Erythroblast (primary cell): ENCODE measurements at regions not wholly inside any gene's neighbourhood (a gene's known extent, or its start where the extent isn't known, plus 50 kb on each side); places are given as distances from the start of the nearest gene placed in this dataset.

Experiments
- GATA1 ChIP-seq: IDR thresholded peaks from 2 replicates; pipeline ENCODE4 v1.6.1; 2011; ENCODE audit warnings: low read depth, mild to moderate bottlenecking, control low read depth, low read length, moderate library complexity
- POLR2A ChIP-seq: IDR thresholded peaks from 2 replicates; pipeline ENCODE4 v1.6.1; 2011; ENCODE audit warnings: mild to moderate bottlenecking, low read length

DNA sequence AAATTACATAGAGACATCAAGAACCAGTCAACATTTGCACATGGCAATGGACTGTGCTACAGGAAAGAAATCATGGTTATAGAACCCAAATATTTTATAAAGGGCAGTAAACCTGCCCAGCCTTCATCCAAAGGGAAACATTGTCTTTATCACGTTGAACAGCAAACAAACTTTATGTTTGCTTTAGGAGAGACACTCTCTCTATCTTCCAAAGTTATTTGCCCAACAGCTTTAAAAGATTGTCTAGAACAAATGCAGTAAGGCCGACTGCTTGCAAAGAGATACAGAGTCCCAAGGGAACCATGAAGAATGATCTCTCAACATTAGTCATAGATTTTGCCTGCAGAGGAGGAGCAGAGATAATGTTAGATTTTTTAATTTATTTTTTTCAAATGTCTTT, 1323.5 kb upstream of the SLC10A2 start:
- TF ChIP-seq POLR2A (no peak), GATA1 (no peak)
